ENCODE measurements at regions not wholly inside any gene's neighbourhood (a gene's known extent, or its start where the extent isn't known, plus 50 kb on each side); places are given as distances from the start of the nearest gene placed in this dataset.
"Not testable (repeated sequence)": the region's sequence is repeated elsewhere in the genome, so short reads cannot be mapped to it uniquely, and the experiment has no call there.

DNA sequence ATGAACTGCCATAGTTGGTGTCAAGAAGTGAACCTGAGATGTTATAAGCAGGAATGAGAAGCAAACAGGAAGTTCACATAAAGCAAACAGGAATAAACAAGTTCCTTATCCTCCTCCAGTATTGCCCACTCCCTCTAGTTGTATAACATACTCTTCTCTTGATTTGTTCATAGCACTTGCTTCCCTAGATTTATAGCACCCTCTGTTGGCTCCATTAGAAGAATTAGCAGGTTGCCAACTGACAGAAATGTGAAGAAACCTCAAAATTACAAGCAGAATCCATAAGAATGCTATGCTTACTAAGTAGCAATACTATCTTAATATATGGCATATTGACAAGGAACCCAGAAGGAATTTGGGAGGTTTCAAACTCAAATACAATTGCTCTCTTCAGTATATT is 195.4 kb downstream of the TBX18 start:
- no peak for DNase-seq (ENCODE audit: low read depth, low spot score)
- POLR2A ChIA-PET = no interaction called here
- TF ChIP-seq, protein P1, sequence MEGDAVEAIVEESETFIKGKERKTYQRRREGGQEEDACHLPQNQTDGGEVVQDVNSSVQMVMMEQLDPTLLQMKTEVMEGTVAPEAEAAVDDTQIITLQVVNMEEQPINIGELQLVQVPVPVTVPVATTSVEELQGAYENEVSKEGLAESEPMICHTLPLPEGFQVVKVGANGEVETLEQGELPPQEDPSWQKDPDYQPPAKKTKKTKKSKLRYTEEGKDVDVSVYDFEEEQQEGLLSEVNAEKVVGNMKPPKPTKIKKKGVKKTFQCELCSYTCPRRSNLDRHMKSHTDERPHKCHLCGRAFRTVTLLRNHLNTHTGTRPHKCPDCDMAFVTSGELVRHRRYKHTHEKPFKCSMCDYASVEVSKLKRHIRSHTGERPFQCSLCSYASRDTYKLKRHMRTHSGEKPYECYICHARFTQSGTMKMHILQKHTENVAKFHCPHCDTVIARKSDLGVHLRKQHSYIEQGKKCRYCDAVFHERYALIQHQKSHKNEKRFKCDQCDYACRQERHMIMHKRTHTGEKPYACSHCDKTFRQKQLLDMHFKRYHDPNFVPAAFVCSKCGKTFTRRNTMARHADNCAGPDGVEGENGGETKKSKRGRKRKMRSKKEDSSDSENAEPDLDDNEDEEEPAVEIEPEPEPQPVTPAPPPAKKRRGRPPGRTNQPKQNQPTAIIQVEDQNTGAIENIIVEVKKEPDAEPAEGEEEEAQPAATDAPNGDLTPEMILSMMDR (IDR thresholded peaks at IDR 0.05; ENCODE audit: insufficient read depth, low read length, missing control alignments) = peak; percentile 17
- H3K4me3 ChIP-seq (ENCODE audit: low read depth, low read length) = no peak overlapping the region
- CTCF ChIA-PET = interaction anchor here (0.6 to 2.4 kb wide), 9 partner anchors 9 to 754 kb away, joined by 3 to 8 read pairs (median 4); no protein-coding TSS in a partner anchor

GRCh38 chr6:84565718-84566117 is 198.7 kb downstream of the TBX18 start:
- POLR2A ChIA-PET; CTCF ChIA-PET; DNase-seq (ENCODE audit: low read depth, low spot score); H3K4me3 ChIP-seq (ENCODE audit: low read depth, low read length): not testable (repeated sequence)

DNA sequence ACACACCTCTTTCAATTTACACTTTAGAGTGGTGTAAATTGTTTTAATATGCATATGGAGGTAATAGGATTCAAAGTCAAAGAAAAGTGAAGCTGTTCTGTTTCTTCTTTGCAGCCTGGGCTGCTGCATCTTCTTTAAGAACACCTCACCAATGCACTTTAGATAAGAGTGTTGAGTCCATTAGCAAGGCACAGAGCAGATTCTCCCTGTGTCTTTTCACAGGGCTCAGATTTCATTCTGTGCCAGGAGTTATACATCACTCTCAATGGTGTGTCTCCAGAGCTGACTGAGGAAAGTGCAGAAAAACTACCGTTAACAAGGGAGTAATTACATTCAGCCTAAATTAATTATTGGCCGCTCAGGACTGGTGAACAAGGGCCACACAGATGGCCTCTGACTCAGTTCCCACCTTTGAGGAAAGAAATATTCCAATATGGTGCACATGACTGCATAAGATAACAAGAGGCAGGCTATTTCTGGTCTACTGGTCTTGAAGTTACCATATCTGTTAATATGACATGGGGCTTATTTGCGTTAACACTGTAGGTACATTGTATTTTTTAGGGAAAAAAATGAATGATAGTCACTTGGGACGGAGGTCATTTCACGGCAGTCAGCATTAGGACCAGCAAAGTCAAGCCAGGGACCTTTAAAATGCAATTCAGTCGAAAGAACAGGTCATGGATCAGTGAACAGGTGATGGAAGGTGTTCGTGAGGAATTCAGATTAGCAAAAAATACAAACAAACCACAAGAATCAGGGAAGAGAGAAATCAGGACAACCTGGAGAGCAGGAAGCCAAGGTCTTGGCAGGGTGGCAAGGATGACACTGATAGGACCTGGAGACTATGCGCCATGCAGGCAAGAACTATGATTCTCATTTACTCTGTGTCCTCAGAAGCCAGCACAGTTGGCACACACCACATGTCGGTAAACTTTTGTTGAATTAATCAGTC is 203.7 kb downstream of the TBX18 start:
- POLR2A ChIA-PET = no interaction called here

GRCh38 chr6:84556541-84557335 is 207.7 kb downstream of the TBX18 start:
- H3K4me3 ChIP-seq (ENCODE audit: low read depth, low read length) = no peak overlapping the region
- ChIA-PET CTCF (interaction anchor here (0.7 to 1.0 kb wide), 3 partner anchors 8 to 206 kb away, joined by 3 read pairs; no protein-coding TSS in a partner anchor), POLR2A (no interaction called here)
- DNase-seq (ENCODE audit: low read depth, low spot score) = no peak
- TF ChIP-seq, protein P1 (IDR thresholded peaks at IDR 0.05; ENCODE audit: insufficient read depth, low read length, missing control alignments) = no peak

More for the DNA sequence above, 203.7 kb downstream of the TBX18 start:
- no peak for DNase-seq (ENCODE audit: low read depth, low spot score)
- TF ChIP-seq, protein P1 (IDR thresholded peaks at IDR 0.05; ENCODE audit: insufficient read depth, low read length, missing control alignments) = no peak
- CTCF ChIA-PET = interaction anchor here (1.3 kb wide), 1 partner anchor 8 kb away, joined by 4 read pairs; no protein-coding TSS in a partner anchor
- H3K4me3 ChIP-seq (ENCODE audit: low read depth, low read length) = no peak overlapping the region

DNA sequence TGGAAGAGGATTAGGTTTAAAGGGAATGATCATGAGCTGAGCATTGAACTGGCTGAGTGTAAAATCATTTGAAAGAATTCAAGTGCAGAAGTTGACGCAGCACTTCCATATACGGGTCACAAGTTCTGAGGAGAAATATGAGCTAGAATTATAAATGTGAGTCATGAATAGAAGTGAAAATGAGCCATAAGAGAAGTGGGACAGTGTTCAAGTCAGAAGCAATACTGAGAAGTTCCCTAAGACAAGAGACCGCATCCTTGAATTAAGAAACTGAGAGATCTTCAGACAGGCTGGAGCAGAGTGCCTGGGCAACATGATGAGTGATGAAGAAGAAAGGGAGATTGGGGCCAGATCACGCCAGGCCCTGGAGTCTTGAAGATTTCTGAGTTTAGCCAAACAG is 209.7 kb downstream of the TBX18 start:
- TF ChIP-seq, protein P1 (IDR thresholded peaks at IDR 0.05; ENCODE audit: insufficient read depth, low read length, missing control alignments) = no peak
- ChIA-PET CTCF (interaction anchor here (1.3 kb wide), 1 partner anchor 13 kb away, joined by 4 read pairs; no protein-coding TSS in a partner anchor), POLR2A (no interaction called here)
- no peak overlapping the region for H3K4me3 ChIP-seq (ENCODE audit: low read depth, low read length)
- DNase-seq (ENCODE audit: low read depth, low spot score) = no peak

DNA sequence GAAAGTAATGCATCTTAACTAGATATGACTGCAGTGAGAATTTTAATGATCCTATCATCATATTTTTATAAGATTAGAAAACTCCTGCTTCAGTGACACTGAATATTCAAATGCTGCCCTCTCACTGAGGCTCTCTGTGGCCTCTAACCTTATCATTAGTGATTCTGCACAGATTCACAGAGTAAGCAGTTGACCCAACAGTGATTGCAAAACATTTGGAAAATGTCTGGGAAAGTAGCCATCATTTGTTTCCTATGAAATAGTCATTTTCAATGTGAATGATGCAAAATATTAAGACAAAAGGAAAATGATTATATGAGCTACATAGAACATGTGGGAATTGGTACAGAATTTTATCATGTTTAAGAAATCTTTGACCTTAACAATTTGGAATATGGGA is 210.3 kb downstream of the TBX18 start:
- no peak overlapping the region for H3K4me3 ChIP-seq (ENCODE audit: low read depth, low read length)
- ChIA-PET POLR2A (no interaction called here), CTCF (interaction anchor here (1.3 kb wide), 1 partner anchor 13 kb away, joined by 4 read pairs; no protein-coding TSS in a partner anchor)
- TF ChIP-seq, protein P1 (IDR thresholded peaks at IDR 0.05; ENCODE audit: insufficient read depth, low read length, missing control alignments) = no peak
- no peak for DNase-seq (ENCODE audit: low read depth, low spot score)

Data from AG04449 (cell line).